ENCODE measurements at regions not wholly inside any gene's neighbourhood (a gene's known extent, or its start where the extent isn't known, plus 50 kb on each side); places are given as distances from the start of the nearest gene placed in this dataset.

GRCh38 chr1:212177542-212177941, 107.7 kb upstream of the PPP2R5A start:
- H3K36me3 ChIP-seq, result no peaks in the 10 kb centered on the region
- no peaks in the 10 kb centered on the region for H3K27me3 ChIP-seq
- TF ChIP-seq CTCF (IDR thresholded peaks at IDR 0.05), result no peak
- peaks cover 4% of the 10 kb centered on the region in 2 experiments for H3K4me1 ChIP-seq (ENCODE audit: control insufficient read depth in 1 of 2, insufficient read depth in 1 of 2, low read depth in 1 of 2, low read length in 1 of 2)
- no peak overlapping the region for H3K27ac ChIP-seq
- no peaks in the 10 kb centered on the region for H3K9me3 ChIP-seq
- H3K4me3 ChIP-seq (ENCODE audit: low read depth in 1 of 2, low read length in 1 of 2), result no peak overlapping the region

- Histone ChIP-seq H3K4me3 (ENCODE audit: low read depth in 1 of 2, low read length in 1 of 2) (no peak overlapping the region), H3K36me3 (no peaks in the 10 kb centered on the region), H3K27ac (peak overlapping the region; percentile 49), H3K9me3 (no peaks in the 10 kb centered on the region), H3K27me3 (no peaks in the 10 kb centered on the region), H3K4me1 (ENCODE audit: control insufficient read depth in 1 of 2, insufficient read depth in 1 of 2, low read depth in 1 of 2, low read length in 1 of 2) (peaks cover 4 to 5% of the 10 kb centered on the region in 2 experiments)
- TF ChIP-seq CTCF (IDR thresholded peaks at IDR 0.05), result no peak
These were observed 106.4 kb upstream of the PPP2R5A start for GRCh38 chr1:212178851-212179250.

- H3K27ac ChIP-seq, result peak overlapping the region; percentile 49
- H3K4me3 ChIP-seq (ENCODE audit: low read depth in 1 of 2, low read length in 1 of 2), result no peak overlapping the region
- H3K9me3 ChIP-seq, result no peaks in the 10 kb centered on the region
- no peaks in the 10 kb centered on the region for H3K27me3 ChIP-seq
- no peaks in the 10 kb centered on the region for H3K36me3 ChIP-seq
- no peak for TF ChIP-seq CTCF (IDR thresholded peaks at IDR 0.05)
- H3K4me1 ChIP-seq (ENCODE audit: control insufficient read depth in 1 of 2, insufficient read depth in 1 of 2, low read depth in 1 of 2, low read length in 1 of 2), result peaks cover 4 to 9% of the 10 kb centered on the region in 2 experiments
These were observed 105.7 kb upstream of the PPP2R5A start for GRCh38 chr1:212179394-212180076.

GRCh38 chr1:212181015-212181882, 104.0 kb upstream of the PPP2R5A start:
- no peaks in the 10 kb centered on the region for H3K27me3 ChIP-seq
- TF ChIP-seq CTCF (IDR thresholded peaks at IDR 0.05), result no peak
- no peak overlapping the region for H3K27ac ChIP-seq
- H3K36me3 ChIP-seq, result no peaks in the 10 kb centered on the region
- no peak overlapping the region for H3K4me3 ChIP-seq (ENCODE audit: low read depth in 1 of 2, low read length in 1 of 2)
- H3K4me1 ChIP-seq (ENCODE audit: control insufficient read depth in 1 of 2, insufficient read depth in 1 of 2, low read depth in 1 of 2, low read length in 1 of 2), result peaks cover 4 to 10% of the 10 kb centered on the region in 2 experiments
- no peaks in the 10 kb centered on the region for H3K9me3 ChIP-seq

- H3K9me3 ChIP-seq, result no peaks in the 10 kb centered on the region
- H3K4me3 ChIP-seq (ENCODE audit: low read depth in 1 of 2, low read length in 1 of 2), result no peak overlapping the region
- no peak for TF ChIP-seq CTCF (IDR thresholded peaks at IDR 0.05)
- no peaks in the 10 kb centered on the region for H3K27me3 ChIP-seq
- peaks cover 4 to 19% of the 10 kb centered on the region in 2 experiments for H3K4me1 ChIP-seq (ENCODE audit: control insufficient read depth in 1 of 2, insufficient read depth in 1 of 2, low read depth in 1 of 2, low read length in 1 of 2)
- no peaks in the 10 kb centered on the region for H3K36me3 ChIP-seq
- no peak overlapping the region for H3K27ac ChIP-seq
These were observed 103.0 kb upstream of the PPP2R5A start for GRCh38 chr1:212182171-212182570.
